B cell (primary cell): ENCODE measurements at regions not wholly inside any gene's neighbourhood (a gene's known extent, or its start where the extent isn't known, plus 50 kb on each side); places are given as distances from the start of the nearest gene placed in this dataset.

ENCODE experiments used
- ATAC-seq: fragments of 200-7000 bp; cut with Tn5 transposase; one replicate; pipeline ENCODE4 v1.10.0; 2021; ENCODE audit warnings: low read depth, mild to moderate bottlenecking, moderate number of reproducible peaks, moderate library complexity
- CTCF ChIA-PET: fragments of 350-600 bp; sonication (Branson Sonifier 250); formaldehyde crosslinking; loops from one replicate; lab custom pipeline; 2021; ENCODE audit warnings: antibody characterized with exemption, inconsistent platforms; lab: Charles Lee
- POLR2A ChIA-PET: fragments of 350-600 bp; sonication (Branson Sonifier 250); formaldehyde crosslinking; loops from one replicate; lab custom pipeline; 2021; ENCODE audit warnings: antibody characterized with exemption; lab: Charles Lee
- DNase-seq: peaks from one replicate; pipeline ENCODE4 v3.0.0; 2013
- H2AFZ ChIP-seq: 2 replicates; pipeline ENCODE4 v1.6.1; 2012; ENCODE audit warnings: mild to moderate bottlenecking, low read depth, low read length; ENCODE audit not compliant: insufficient read depth, poor library complexity, severe bottlenecking
- H3K27ac ChIP-seq, 2 donors: 1 replicate in 1 of 2; 2 replicates in 1 of 2; pipeline ENCODE4 v1.5.1; 2012 to 2013; ENCODE audit warnings: low read length in 2 of 2, mild to moderate bottlenecking in 2 of 2, moderate library complexity in 1 of 2
- H3K27me3 ChIP-seq, 4 experiments: fragments of 200-600 bp in 1 of 4; sonication (generic) in 1 of 4; replicated peaks in 1 of 4; 1 replicate in 2 of 4; 2 replicates in 2 of 4; pipeline versions ENCODE4 v1.6.1 to v1.7.0; 2013 to 2016; ENCODE audit warnings: low read length in 3 of 4, mild to moderate bottlenecking in 2 of 4, mixed read lengths in 1 of 4, moderate library complexity in 1 of 4; ENCODE audit not compliant: insufficient read depth in 4 of 4, control insufficient read depth in 3 of 4; ENCODE audit errors: control extremely low read depth in 1 of 4
- H3K36me3 ChIP-seq, 2 experiments: replicated peaks in 1 of 2; 1 replicate in 1 of 2; 2 replicates in 1 of 2; pipeline versions ENCODE4 v1.6.1 to v1.7.1; 2013; ENCODE audit warnings: low read length in 1 of 2; ENCODE audit not compliant: insufficient read depth in 2 of 2, control insufficient read depth in 1 of 2; ENCODE audit errors: control extremely low read depth in 1 of 2, extremely low read depth in 1 of 2
- H3K4me1 ChIP-seq, 2 donors: fragments of 200-600 bp in 1 of 2; sonication (generic) in 1 of 2; 1 replicate in 1 of 2; 2 replicates in 1 of 2; pipeline versions ENCODE4 v1.5.1 to v1.6.1; 2013 to 2017; ENCODE audit warnings: low read length in 2 of 2; ENCODE audit not compliant: control insufficient read depth in 2 of 2, insufficient read depth in 2 of 2
- H3K4me2 ChIP-seq: replicated peaks from 2 replicates; pipeline ENCODE3; 2012; ENCODE audit warnings: mild to moderate bottlenecking, low read depth, low read length; ENCODE audit not compliant: poor library complexity, severe bottlenecking
- H3K4me3 ChIP-seq, 5 experiments: fragments of 200-600 bp in 1 of 5; sonication (generic) in 1 of 5; 1 replicate in 3 of 5; 2 replicates in 2 of 5; pipeline versions ENCODE4 v1.5.1 to v1.7.0; 2011 to 2016; ENCODE audit warnings: low read length in 4 of 5, mild to moderate bottlenecking in 4 of 5, low read depth in 2 of 5, control low read depth in 1 of 5, moderate library complexity in 1 of 5; ENCODE audit not compliant: insufficient read depth in 1 of 5; ENCODE audit errors: control extremely low read depth in 1 of 5, extremely low read depth in 1 of 5
- H3K79me2 ChIP-seq: fragments of 200-600 bp; sonication (generic); one replicate; pipeline ENCODE4 v1.6.0; 2016; ENCODE audit warnings: low read length; ENCODE audit not compliant: control insufficient read depth, insufficient read depth
- H3K9ac ChIP-seq: fragments of 200-600 bp; sonication (generic); 2 replicates; pipeline ENCODE4 v1.6.1; 2017; ENCODE audit warnings: mild to moderate bottlenecking, low read length, moderate library complexity
- H3K9me3 ChIP-seq, 3 donors: one replicate each; pipeline versions ENCODE4 v1.6.1 to v1.7.1; 2013; ENCODE audit warnings: low read length in 2 of 3; ENCODE audit not compliant: control insufficient read depth in 2 of 3, insufficient read depth in 1 of 3; ENCODE audit errors: control extremely low read depth in 1 of 3
- H4K20me1 ChIP-seq: 2 replicates; pipeline ENCODE4 v1.6.0; 2012; ENCODE audit warnings: mild to moderate bottlenecking, low read length; ENCODE audit not compliant: insufficient read depth, control insufficient read depth, poor library complexity, severe bottlenecking
- H3K27ac Mint-ChIP-seq: one replicate; pipeline ENCODE4 v1.8.0; 2021; ENCODE audit warnings: mixed read lengths
- H3K27me3 Mint-ChIP-seq: one replicate; pipeline ENCODE4 v1.8.0; 2021; ENCODE audit warnings: mixed read lengths
- H3K4me1 Mint-ChIP-seq: one replicate; pipeline ENCODE4 v1.8.0; 2021; ENCODE audit warnings: mixed read lengths
- H3K4me3 Mint-ChIP-seq: one replicate; pipeline ENCODE4 v1.8.0; 2021; ENCODE audit warnings: mixed read lengths
- H3K9me3 Mint-ChIP-seq: one replicate; pipeline ENCODE4 v1.8.0; 2022; ENCODE audit warnings: mixed read lengths; ENCODE audit not compliant: insufficient read depth
- EZH2 ChIP-seq: IDR thresholded peaks from 2 replicates; pipeline ENCODE4 v1.6.1; 2012; ENCODE audit warnings: borderline replicate concordance, low read depth, mild to moderate bottlenecking, moderate library complexity, low read length; ENCODE audit not compliant: insufficient read depth, poor library complexity, severe bottlenecking
- WGBS: methylation state at CpG from one replicate; pipeline ENCODE4 v1.1.5; 2013; ENCODE audit warnings: missing lambda C conversion rate; ENCODE audit not compliant: insufficient coverage; 5-methylcytosine and 5-hydroxymethylcytosine counted together
- intact Hi-C: fragments of 100-400 bp; cut with micrococcal nuclease; formaldehyde crosslinking; loops from one replicate; pipeline ENCODE4 v1.10.0; 2022
- TF ChIP-seq, protein P1 (sequence below): fragments of 200-600 bp; IDR thresholded peaks from one replicate; pipeline ENCODE4 v1.8.0; 2022; ENCODE audit warnings: antibody characterized with exemption, mild to moderate bottlenecking

DNA sequence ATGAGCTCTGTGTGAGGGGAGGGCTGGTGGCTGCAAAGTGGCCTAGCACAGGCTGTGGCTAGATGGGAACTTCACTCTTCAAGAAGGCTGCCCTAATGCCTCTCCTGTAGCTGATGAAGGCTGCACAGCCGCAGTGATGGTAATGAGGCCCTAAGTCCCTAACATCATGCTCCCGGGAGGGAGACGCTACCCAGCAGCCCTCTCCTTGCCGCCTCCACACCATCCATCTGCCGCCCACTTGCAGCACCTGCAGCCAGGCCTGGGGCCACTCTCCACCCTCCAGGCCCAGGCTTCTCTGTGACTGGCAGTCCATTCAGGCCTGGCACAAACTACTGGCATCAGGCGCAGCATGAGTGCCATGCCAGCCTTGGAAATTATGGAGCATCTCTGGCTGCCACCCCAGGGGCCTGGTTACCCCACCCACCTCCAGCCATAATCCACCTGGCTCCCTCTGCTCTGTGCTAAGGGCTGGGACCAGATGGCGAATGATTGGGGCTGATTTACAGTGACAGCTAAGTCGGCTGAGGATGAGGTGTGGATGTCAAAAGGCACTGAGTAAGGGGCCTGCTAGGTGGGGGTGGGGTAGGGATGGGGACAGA is 284.2 kb downstream of the LRFN2 start:
- H3K27ac ChIP-seq = no peak overlapping the region
- CTCF ChIA-PET = interaction anchor here (1.5 kb wide), 1 partner anchor 27 kb away, joined by 3 read pairs; no protein-coding TSS in a partner anchor
- POLR2A ChIA-PET = no interaction called here
- no peak overlapping the region for H3K4me2 ChIP-seq
- H3K9me3 ChIP-seq = peaks cover 0 to 21% (median 0%) of the 10 kb centered on the region in 3 donors
- H3K9ac ChIP-seq = no peak overlapping the region
- TF ChIP-seq EZH2 = no peak
- TF ChIP-seq, protein P1, sequence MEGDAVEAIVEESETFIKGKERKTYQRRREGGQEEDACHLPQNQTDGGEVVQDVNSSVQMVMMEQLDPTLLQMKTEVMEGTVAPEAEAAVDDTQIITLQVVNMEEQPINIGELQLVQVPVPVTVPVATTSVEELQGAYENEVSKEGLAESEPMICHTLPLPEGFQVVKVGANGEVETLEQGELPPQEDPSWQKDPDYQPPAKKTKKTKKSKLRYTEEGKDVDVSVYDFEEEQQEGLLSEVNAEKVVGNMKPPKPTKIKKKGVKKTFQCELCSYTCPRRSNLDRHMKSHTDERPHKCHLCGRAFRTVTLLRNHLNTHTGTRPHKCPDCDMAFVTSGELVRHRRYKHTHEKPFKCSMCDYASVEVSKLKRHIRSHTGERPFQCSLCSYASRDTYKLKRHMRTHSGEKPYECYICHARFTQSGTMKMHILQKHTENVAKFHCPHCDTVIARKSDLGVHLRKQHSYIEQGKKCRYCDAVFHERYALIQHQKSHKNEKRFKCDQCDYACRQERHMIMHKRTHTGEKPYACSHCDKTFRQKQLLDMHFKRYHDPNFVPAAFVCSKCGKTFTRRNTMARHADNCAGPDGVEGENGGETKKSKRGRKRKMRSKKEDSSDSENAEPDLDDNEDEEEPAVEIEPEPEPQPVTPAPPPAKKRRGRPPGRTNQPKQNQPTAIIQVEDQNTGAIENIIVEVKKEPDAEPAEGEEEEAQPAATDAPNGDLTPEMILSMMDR = no peak
- DNase-seq (no peak), ATAC-seq (no peak)
- no peaks in the 10 kb centered on the region for H3K36me3 ChIP-seq
- H3K4me1 ChIP-seq = no peaks in the 10 kb centered on the region
- Mint-ChIP-seq H3K4me3 (no peak overlapping the region), H3K27me3 (peaks cover 42% of the 10 kb centered on the region), H3K4me1 (no peaks in the 10 kb centered on the region), H3K9me3 (peaks cover 11% of the 10 kb centered on the region), H3K27ac (no peak overlapping the region)
- intact Hi-C loops = no loop called here
- WGBS = 88% methylated on average over 8 of the region's 8 CpGs
- H3K27me3 ChIP-seq = peaks cover 0 to 17% (median 0%) of the 10 kb centered on the region in 4 experiments
- H4K20me1 ChIP-seq = no peaks in the 10 kb centered on the region
- no peak overlapping the region for H3K4me3 ChIP-seq
- H3K79me2 ChIP-seq = no peaks in the 10 kb centered on the region
- H2AFZ ChIP-seq = no peak overlapping the region

DNA sequence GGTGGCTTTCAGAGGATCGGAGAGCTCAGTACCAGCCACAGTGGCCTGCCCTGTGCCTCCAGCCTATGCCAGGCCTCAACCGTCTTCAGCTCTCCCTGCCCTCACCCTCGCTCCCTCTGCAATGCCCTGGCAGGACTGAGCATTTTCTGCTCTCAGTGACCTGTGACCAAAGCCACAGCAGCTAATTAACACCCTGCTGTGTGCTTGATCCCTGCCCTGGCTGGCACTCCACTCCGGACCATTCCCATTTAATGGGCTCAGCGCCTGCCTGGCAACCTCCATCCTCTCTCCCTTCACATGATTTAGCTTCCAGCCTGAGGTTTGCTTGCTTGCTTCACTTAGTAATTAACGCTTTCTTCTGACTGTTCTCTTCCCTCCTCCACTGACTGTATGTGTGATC is 287.5 kb downstream of the LRFN2 start:
- no peak overlapping the region for H2AFZ ChIP-seq
- H3K27ac ChIP-seq = no peak overlapping the region
- H3K4me1 Mint-ChIP-seq = no peaks in the 10 kb centered on the region
- H4K20me1 ChIP-seq = no peaks in the 10 kb centered on the region
- H3K4me3 ChIP-seq = no peak overlapping the region
- POLR2A ChIA-PET = no interaction called here
- DNase-seq (no peak), ATAC-seq (no peak)
- peaks cover 0 to 15% (median 0%) of the 10 kb centered on the region in 4 experiments for H3K27me3 ChIP-seq
- H3K4me2 ChIP-seq = no peak overlapping the region
- no peaks in the 10 kb centered on the region for H3K79me2 ChIP-seq
- no peak overlapping the region for H3K27ac Mint-ChIP-seq
- peaks cover 6% of the 10 kb centered on the region for H3K9me3 Mint-ChIP-seq
- H3K4me3 Mint-ChIP-seq = no peak overlapping the region
- intact Hi-C loops = no loop called here
- no peak for TF ChIP-seq EZH2
- TF ChIP-seq, protein P1 = no peak
- H3K27me3 Mint-ChIP-seq = peaks cover 16% of the 10 kb centered on the region
- no peaks in the 10 kb centered on the region for H3K4me1 ChIP-seq
- peaks cover 0 to 25% (median 0%) of the 10 kb centered on the region in 3 donors for H3K9me3 ChIP-seq
- no peak overlapping the region for H3K9ac ChIP-seq
- H3K36me3 ChIP-seq = no peaks in the 10 kb centered on the region
- WGBS = 96% methylated on average over 5 of the region's 6 CpGs
- CTCF ChIA-PET = interaction anchor here (1.4 kb wide), 1 partner anchor 8 kb away, joined by 4 read pairs; no protein-coding TSS in a partner anchor
